Fibroblast of pulmonary artery (primary cell): ENCODE measurements at regions not wholly inside any gene's neighbourhood (a gene's known extent, or its start where the extent isn't known, plus 50 kb on each side); places are given as distances from the start of the nearest gene placed in this dataset.

ENCODE experiments used
- DNase-seq: peaks from one replicate; pipeline ENCODE4 v3.0.0-alpha.2; 2010; ENCODE audit warnings: low read depth
- H3K4me3 ChIP-seq: replicated peaks from 2 replicates; pipeline ENCODE4 v1.5.1; 2011; ENCODE audit warnings: low read depth, mild to moderate bottlenecking, control low read depth, low read length, moderate library complexity
- TF ChIP-seq, protein P1 (sequence below): IDR thresholded peaks from 2 replicates; pipeline ENCODE4 v1.5.1; 2011; ENCODE audit warnings: mild to moderate bottlenecking, control low read depth, low read length, inconsistent platforms; ENCODE audit errors: missing control alignments

GRCh38 chr1:239550178-239550577 is 163.8 kb downstream of the CHRM3 start:
- H3K4me3 ChIP-seq: no peak overlapping the region
- peak; percentile 21 for DNase-seq
- TF ChIP-seq, protein P1, sequence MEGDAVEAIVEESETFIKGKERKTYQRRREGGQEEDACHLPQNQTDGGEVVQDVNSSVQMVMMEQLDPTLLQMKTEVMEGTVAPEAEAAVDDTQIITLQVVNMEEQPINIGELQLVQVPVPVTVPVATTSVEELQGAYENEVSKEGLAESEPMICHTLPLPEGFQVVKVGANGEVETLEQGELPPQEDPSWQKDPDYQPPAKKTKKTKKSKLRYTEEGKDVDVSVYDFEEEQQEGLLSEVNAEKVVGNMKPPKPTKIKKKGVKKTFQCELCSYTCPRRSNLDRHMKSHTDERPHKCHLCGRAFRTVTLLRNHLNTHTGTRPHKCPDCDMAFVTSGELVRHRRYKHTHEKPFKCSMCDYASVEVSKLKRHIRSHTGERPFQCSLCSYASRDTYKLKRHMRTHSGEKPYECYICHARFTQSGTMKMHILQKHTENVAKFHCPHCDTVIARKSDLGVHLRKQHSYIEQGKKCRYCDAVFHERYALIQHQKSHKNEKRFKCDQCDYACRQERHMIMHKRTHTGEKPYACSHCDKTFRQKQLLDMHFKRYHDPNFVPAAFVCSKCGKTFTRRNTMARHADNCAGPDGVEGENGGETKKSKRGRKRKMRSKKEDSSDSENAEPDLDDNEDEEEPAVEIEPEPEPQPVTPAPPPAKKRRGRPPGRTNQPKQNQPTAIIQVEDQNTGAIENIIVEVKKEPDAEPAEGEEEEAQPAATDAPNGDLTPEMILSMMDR: no peak

DNA sequence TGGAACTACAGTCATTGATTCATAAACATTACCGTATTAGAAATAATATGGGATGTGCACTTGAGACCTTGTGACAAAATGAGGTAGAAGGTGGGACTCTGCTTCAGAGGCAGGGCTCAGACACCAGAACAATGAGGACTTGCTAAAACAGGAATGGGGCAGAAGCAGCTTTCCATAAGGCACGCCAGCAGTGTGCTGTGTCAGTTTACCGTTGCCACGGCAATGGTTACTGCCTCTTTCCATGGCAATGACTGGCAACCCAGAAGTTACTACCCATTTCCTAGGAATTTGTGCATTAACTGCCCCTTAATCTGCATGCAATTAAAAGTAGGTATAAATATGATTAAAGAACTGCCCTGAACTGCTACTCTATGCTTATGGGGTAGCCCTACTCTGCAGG is 169.0 kb downstream of the CHRM3 start:
- TF ChIP-seq, protein P1: no peak

GRCh38 chr1:239558559-239558958 is 172.2 kb downstream of the CHRM3 start:
- H3K4me3 ChIP-seq: no peak overlapping the region
- TF ChIP-seq, protein P1: no peak
- no peak for DNase-seq

More for the DNA sequence above, 169.0 kb downstream of the CHRM3 start:
- no peak overlapping the region for H3K4me3 ChIP-seq
- no peak for DNase-seq

DNA sequence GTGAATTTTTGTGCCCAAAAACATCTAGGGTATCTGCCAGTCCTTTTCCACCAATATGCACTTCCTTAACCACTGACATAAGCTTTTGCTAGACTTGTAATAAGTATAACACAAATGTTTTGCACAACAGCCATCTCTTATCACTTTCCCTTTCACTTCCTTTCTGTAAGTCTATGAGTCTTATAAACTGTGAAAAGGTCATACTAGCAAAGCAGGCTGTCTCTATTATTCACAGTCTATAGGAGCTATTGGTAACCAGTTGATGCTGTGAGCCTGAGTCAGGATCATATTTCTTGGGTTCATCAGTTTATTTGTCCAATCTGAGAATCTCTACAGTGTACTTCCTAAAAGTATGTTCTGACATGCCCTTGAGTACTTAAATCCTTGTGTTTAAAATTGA is 172.6 kb downstream of the CHRM3 start:
- H3K4me3 ChIP-seq: no peak overlapping the region
- TF ChIP-seq, protein P1: no peak
- no peak for DNase-seq

DNA sequence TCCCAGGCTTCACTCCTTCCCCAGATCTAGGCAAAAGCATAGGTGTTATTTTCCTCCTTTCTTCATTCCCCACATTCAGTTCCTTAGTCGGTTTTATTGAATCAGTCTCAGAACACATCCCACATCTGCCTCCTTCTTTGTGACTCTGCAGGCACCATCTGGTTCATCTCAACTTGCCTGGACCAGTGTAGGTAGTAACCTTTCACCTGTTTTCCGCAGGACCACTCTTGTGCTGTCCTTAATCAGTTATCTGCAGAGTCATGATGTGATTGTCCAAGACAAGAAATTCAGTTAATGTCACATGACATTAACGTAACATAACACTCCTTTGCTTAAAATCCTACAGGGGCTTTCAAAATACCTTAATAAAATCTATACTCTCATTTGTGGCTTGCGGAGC is 174.6 kb downstream of the CHRM3 start:
- H3K4me3 ChIP-seq: no peak overlapping the region
- TF ChIP-seq, protein P1: no peak
- no peak for DNase-seq

DNA sequence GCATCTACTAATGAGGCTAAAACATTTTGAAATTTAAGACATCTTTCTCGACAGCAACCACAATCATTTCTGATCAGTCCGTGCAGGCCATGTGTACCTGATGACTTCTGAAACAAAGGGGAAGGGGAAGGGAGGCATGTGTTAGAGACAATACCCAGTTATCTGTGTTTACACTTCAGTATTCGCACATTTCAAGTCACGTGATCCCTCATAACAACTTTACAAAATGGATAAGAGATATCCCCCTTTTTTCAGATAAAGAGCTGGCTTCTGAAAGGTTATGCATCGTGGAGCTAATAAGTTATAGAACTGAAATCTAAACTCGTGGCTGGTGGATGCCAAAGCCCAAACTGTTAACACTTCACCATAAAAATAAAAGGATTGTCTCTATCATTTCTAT is 175.7 kb downstream of the CHRM3 start:
- TF ChIP-seq, protein P1: no peak
- H3K4me3 ChIP-seq: no peak overlapping the region
- DNase-seq: no peak

DNA sequence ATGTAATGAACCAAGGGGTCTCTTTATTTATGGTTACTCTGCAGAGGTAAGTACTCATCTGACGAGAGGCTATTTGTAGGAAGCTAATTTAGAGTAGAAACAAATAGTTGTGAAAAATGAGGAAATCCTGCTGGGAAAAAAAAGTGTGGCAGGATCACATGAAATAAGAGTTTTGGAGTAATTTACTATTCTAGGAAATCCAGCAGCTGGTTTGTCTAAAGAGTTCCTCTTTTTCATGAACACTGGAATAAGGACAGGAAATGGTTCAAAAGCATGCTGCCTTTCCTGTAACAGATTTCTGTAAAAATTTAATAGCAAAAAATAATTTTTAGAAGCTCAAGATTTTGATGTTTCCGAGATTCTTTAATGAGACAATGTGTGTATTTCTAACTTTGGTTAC is 177.3 kb downstream of the CHRM3 start:
- TF ChIP-seq, protein P1: no peak
- H3K4me3 ChIP-seq: no peak overlapping the region
- no peak for DNase-seq
